IMR-90 (cell line): ENCODE measurements at regions not wholly inside any gene's neighbourhood (a gene's known extent, or its start where the extent isn't known, plus 50 kb on each side); places are given as distances from the start of the nearest gene placed in this dataset.

Source experiments
- ATAC-seq: fragments of 200-7000 bp; cut with Tn5 transposase; 2 replicates; pipeline ENCODE4 v1.9.1; 2020; ENCODE audit warnings: low read depth, mild to moderate bottlenecking, moderate library complexity
- BruUV-seq: library from RNA; stranded (reverse); fragments of 400-500 nt; replicated peaks from 2 replicates; lab custom pipeline; 2021; lab: Mats Ljungman, UMichigan
- CTCF ChIA-PET: fragments of 300-600 bp; formaldehyde crosslinking; extraction: SDS; loops from one replicate; lab custom pipeline; 2021; ENCODE audit warnings: antibody characterized with exemption; lab: Yijun Ruan, JAX
- POLR2A ChIA-PET: fragments of 300-600 bp; sonication (Branson Sonifier 250); formaldehyde crosslinking; loops from one replicate; lab custom pipeline; 2022; ENCODE audit warnings: antibody characterized with exemption; ENCODE audit not compliant: unreplicated experiment; lab: Charles Lee
- DNase-seq: peaks from one replicate; pipeline ENCODE4 v3.0.0; 2013
- H2AFZ ChIP-seq: replicated peaks from 2 replicates; pipeline ENCODE3; 2013; ENCODE audit warnings: low read length, mild to moderate bottlenecking; ENCODE audit not compliant: poor library complexity
- H2AK5ac ChIP-seq: 2 replicates; pipeline ENCODE4 v1.6.1; 2013; ENCODE audit warnings: low read depth, low read length, inconsistent platforms
- H2AK9ac ChIP-seq: replicated peaks from 2 replicates; pipeline ENCODE3; 2013; ENCODE audit warnings: mild to moderate bottlenecking, low read depth, low read length, moderate library complexity; ENCODE audit not compliant: poor library complexity
- H2BK120ac ChIP-seq: 2 replicates; pipeline ENCODE4 v1.6.1; 2013; ENCODE audit warnings: low read depth, low read length, inconsistent platforms
- H2BK15ac ChIP-seq: 3 replicates; pipeline ENCODE4 v1.6.1; 2013; ENCODE audit warnings: low read depth, low read length, inconsistent platforms
- H2BK20ac ChIP-seq: 2 replicates; pipeline ENCODE4 v1.6.1; 2013; ENCODE audit warnings: low read depth, mild to moderate bottlenecking, inconsistent platforms, low read length, moderate library complexity
- H2BK5ac ChIP-seq: 2 replicates; pipeline ENCODE4 v1.6.1; 2013; ENCODE audit warnings: mild to moderate bottlenecking, low read depth, low read length, inconsistent platforms; ENCODE audit not compliant: poor library complexity, severe bottlenecking
- H3K14ac ChIP-seq: replicated peaks from 2 replicates; pipeline ENCODE4 v1.6.1; 2013; ENCODE audit warnings: low read depth, low read length, inconsistent platforms
- H3K18ac ChIP-seq: 2 replicates; pipeline ENCODE4 v1.6.1; 2013; ENCODE audit warnings: low read depth, low read length, control low read depth
- H3K23ac ChIP-seq: 2 replicates; pipeline ENCODE4 v1.6.1; 2013; ENCODE audit warnings: low read depth, low read length, inconsistent platforms
- H3K27ac ChIP-seq: 2 replicates; pipeline ENCODE4 v1.5.1; 2013; ENCODE audit warnings: mild to moderate bottlenecking, control low read depth, low read length; ENCODE audit not compliant: insufficient read depth
- H3K27me3 ChIP-seq: 2 replicates; pipeline ENCODE4 v1.6.1; 2013; ENCODE audit warnings: low read length; ENCODE audit not compliant: control insufficient read depth, insufficient read depth
- H3K36me3 ChIP-seq: 2 replicates; pipeline ENCODE4 v1.6.1; 2013; ENCODE audit warnings: low read length, mixed read lengths; ENCODE audit not compliant: control insufficient read depth, insufficient read depth
- H3K4ac ChIP-seq: 2 replicates; pipeline ENCODE4 v1.6.1; 2013; ENCODE audit warnings: low read depth, low read length, inconsistent platforms
- H3K4me1 ChIP-seq: 2 replicates; pipeline ENCODE4 v1.6.1; 2013; ENCODE audit warnings: low read length, mixed read lengths; ENCODE audit not compliant: control insufficient read depth, insufficient read depth
- H3K4me2 ChIP-seq: 2 replicates; pipeline ENCODE4 v1.6.1; 2013; ENCODE audit warnings: low read depth, mild to moderate bottlenecking, control low read depth, low read length, moderate library complexity
- H3K4me3 ChIP-seq: 2 replicates; pipeline ENCODE4 v1.5.1; 2013; ENCODE audit warnings: low read depth, mild to moderate bottlenecking, control low read depth, low read length, moderate library complexity; ENCODE audit not compliant: insufficient read depth
- H3K56ac ChIP-seq: 2 replicates; pipeline ENCODE4 v1.6.1; 2013; ENCODE audit warnings: low read length, inconsistent platforms; ENCODE audit not compliant: insufficient read depth; ENCODE audit errors: extremely low read depth
- H3K79me1 ChIP-seq, 2 experiments: 2 replicates each; pipeline ENCODE4 v1.6.1; 2013; ENCODE audit warnings: low read length in 2 of 2, inconsistent platforms in 1 of 2, low read depth in 1 of 2
- H3K9ac ChIP-seq: 2 replicates; pipeline ENCODE4 v1.6.1; 2013; ENCODE audit warnings: low read depth, low read length, control low read depth
- H3K9me1 ChIP-seq: 2 replicates; pipeline ENCODE4 v1.6.1; 2013; ENCODE audit warnings: low read length, inconsistent platforms; ENCODE audit not compliant: insufficient read depth
- H3K9me3 ChIP-seq: 2 replicates; pipeline ENCODE4 v1.6.1; 2013; ENCODE audit warnings: low read length; ENCODE audit not compliant: control insufficient read depth, insufficient read depth
- H4K20me1 ChIP-seq: 2 replicates; pipeline ENCODE4 v1.6.1; 2013; ENCODE audit warnings: low read length, inconsistent platforms; ENCODE audit not compliant: insufficient read depth
- H4K5ac ChIP-seq: 2 replicates; pipeline ENCODE4 v1.6.1; 2013; ENCODE audit warnings: mild to moderate bottlenecking, low read depth, low read length, control low read depth
- H4K8ac ChIP-seq, 2 experiments: 2 replicates each; pipeline ENCODE4 v1.6.1; 2013; ENCODE audit warnings: low read depth in 2 of 2, low read length in 2 of 2, control low read depth in 1 of 2, inconsistent platforms in 1 of 2
- H4K91ac ChIP-seq: 2 replicates; pipeline ENCODE4 v1.6.1; 2013; ENCODE audit warnings: low read depth, low read length, inconsistent platforms; ENCODE audit not compliant: insufficient read depth
- POLR2A ChIP-seq: IDR thresholded peaks from 2 replicates; pipeline ENCODE4 v1.6.1; 2012; ENCODE audit warnings: mild to moderate bottlenecking, low read depth, low read length
- WGBS, 2 experiments: methylation state at CpG; one replicate each; pipeline versions ENCODE4 v1.1.5 to v1.1.7; 2013; ENCODE audit warnings: missing lambda C conversion rate in 2 of 2; ENCODE audit not compliant: insufficient read length in 1 of 2; ENCODE audit errors: extremely low coverage in 2 of 2; 5-methylcytosine and 5-hydroxymethylcytosine counted together
- dilution Hi-C: fragments of 300-500 bp; cut with HindIII; formaldehyde crosslinking; loops from one replicate; pipeline ENCODE4 v1.14.3; 2018; ENCODE audit warnings: low sequenced_read_pairs; ENCODE audit not compliant: unreplicated experiment
- in situ Hi-C: fragments of 300-500 bp; cut with MboI; formaldehyde crosslinking; loops from 3 replicates; pipeline ENCODE4 v1.14.3; 2019; ENCODE audit warnings: low sequenced_read_pairs, inconsistent platforms, mixed read lengths
- intact Hi-C: fragments of 100-400 bp; cut with micrococcal nuclease; formaldehyde crosslinking; loops from 2 replicates; pipeline ENCODE4 v1.10.0; 2022
- TF ChIP-seq, protein P1 (sequence below): fragments of 150-350 bp; IDR thresholded peaks from 2 replicates; pipeline ENCODE4 v1.6.1; 2017; ENCODE audit warnings: mild to moderate bottlenecking, antibody characterized with exemption, low read length, low read depth

DNA sequence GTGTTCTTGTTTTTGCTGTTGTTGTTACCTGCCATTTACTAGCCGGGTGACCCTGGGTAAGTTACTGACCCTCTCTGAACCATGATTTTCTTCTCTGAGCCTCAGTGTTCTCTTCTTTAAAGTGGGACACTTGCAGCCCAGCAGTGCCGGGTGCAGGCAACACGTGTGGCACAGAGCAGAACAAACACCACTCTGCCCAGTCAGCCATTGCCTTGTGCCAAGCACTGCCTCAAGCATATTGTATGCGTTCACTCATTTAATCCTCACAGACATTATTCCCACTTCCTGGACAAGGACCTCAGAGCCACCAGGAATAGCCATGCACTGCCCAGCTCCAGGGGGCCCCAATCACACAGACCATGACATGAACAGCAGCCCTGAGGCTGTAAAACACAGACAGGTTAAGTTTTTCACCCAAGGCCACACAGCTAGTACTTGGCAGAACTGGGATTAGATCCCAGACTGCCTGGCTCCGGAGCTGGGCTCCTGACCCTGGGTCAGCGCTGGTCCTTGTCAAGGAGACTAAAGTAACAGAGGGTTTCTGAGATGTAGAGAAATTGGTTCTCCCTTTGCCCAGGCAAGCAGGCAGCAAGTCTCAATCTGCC lies 74.0 kb upstream of the PTPN1 start:
- DNase-seq: no peak
- Histone ChIP-seq H3K9me1 (peaks cover 15% of the 10 kb centered on the region), H4K8ac (peak overlapping the region in 1 of 2 experiments; percentile 30; a peak in 1 of 4 replicates), H3K27ac (no peak overlapping the region), H4K5ac (no peak overlapping the region), H3K23ac (no peak overlapping the region), H3K56ac (0 out of 2 replicates have a peak overlapping the region, but pooled peaks have one; percentile 2), H3K79me1 (peaks cover 0 to 15% of the 10 kb centered on the region in 2 experiments; a peak in 2 of 4 replicates), H2BK120ac (peak overlapping the region; percentile 65; the same call in 1 of the 2 replicates), H3K9me3 (no peaks in the 10 kb centered on the region), H3K4me3 (no peak overlapping the region), H3K4ac (peak overlapping the region; percentile 65), H3K36me3 (no peaks in the 10 kb centered on the region), H2AFZ (no peak overlapping the region), H3K4me1 (peaks cover 17% of the 10 kb centered on the region), H2AK5ac (peak overlapping the region; percentile 98), H3K9ac (no peak overlapping the region), H2BK15ac (peak overlapping the region; percentile 90), H3K27me3 (no peaks in the 10 kb centered on the region), H4K20me1 (no peaks in the 10 kb centered on the region), H2AK9ac (no peak overlapping the region), H3K18ac (peak overlapping the region; percentile 0; the same call in 1 of the 2 replicates), H2BK5ac (peak overlapping the region; percentile 7), H3K14ac (peak overlapping the region; percentile 19; the same call in 1 of the 2 replicates), H3K4me2 (no peak overlapping the region), H2BK20ac (peak overlapping the region; percentile 51), H4K91ac (peak overlapping the region; percentile 48; the same call in 1 of the 2 replicates)
- no peak for ATAC-seq
- TF ChIP-seq, protein P1, sequence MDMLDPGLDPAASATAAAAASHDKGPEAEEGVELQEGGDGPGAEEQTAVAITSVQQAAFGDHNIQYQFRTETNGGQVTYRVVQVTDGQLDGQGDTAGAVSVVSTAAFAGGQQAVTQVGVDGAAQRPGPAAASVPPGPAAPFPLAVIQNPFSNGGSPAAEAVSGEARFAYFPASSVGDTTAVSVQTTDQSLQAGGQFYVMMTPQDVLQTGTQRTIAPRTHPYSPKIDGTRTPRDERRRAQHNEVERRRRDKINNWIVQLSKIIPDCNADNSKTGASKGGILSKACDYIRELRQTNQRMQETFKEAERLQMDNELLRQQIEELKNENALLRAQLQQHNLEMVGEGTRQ: no peak
- TF ChIP-seq POLR2A: no peak
- no TSS peak for BruUV-seq
- CTCF ChIA-PET: interaction anchor here (0.6 kb wide), 1 partner anchor 11 kb away, joined by 3 read pairs; no protein-coding TSS in a partner anchor
- in situ Hi-C loops (no loop called here), intact Hi-C loops (no loop called here), dilution Hi-C loops (no loop called here)
- WGBS, 2 experiments: 75% methylated on average over 4 of the region's 6 CpGs; no CpG with 5 or more reads in 1 of the 2 experiments
- POLR2A ChIA-PET: no interaction called here
